ENCODE measurements at regions not wholly inside any gene's neighbourhood (a gene's known extent, or its start where the extent isn't known, plus 50 kb on each side); places are given as distances from the start of the nearest gene placed in this dataset.

GRCh38 chr18:30271716-30272115, 770.8 kb downstream of the DSC3 start:
- Histone ChIP-seq H3K4me1 (ENCODE audit: control insufficient read depth in 2 of 2, insufficient read depth in 2 of 2, low read length in 2 of 2) (no peaks in the 10 kb centered on the region), H3K4me2 (replicated peaks; ENCODE audit: low read depth, low read length, poor library complexity, severe bottlenecking) (no peak overlapping the region), H3K4me3 (ENCODE audit: control extremely low read depth in 1 of 5, extremely low read depth in 1 of 5, insufficient read depth in 1 of 5, low read depth in 2 of 5, low read length in 4 of 5) (no peak overlapping the region), H3K36me3 (replicated peaks in 1 of 2; ENCODE audit: control extremely low read depth in 1 of 2, control insufficient read depth in 1 of 2, extremely low read depth in 1 of 2, insufficient read depth in 2 of 2, low read length in 1 of 2) (no peaks in the 10 kb centered on the region), H3K79me2 (ENCODE audit: control insufficient read depth, insufficient read depth, low read length) (no peaks in the 10 kb centered on the region), H3K27me3 (replicated peaks in 1 of 4; ENCODE audit: control extremely low read depth in 1 of 4, control insufficient read depth in 3 of 4, insufficient read depth in 4 of 4, low read length in 3 of 4) (no peaks in the 10 kb centered on the region), H3K9me3 (ENCODE audit: control extremely low read depth in 1 of 3, control insufficient read depth in 2 of 3, insufficient read depth in 1 of 3, low read length in 2 of 3) (no peaks in the 10 kb centered on the region), H3K27ac (ENCODE audit: low read length in 2 of 2) (no peak overlapping the region), H2AFZ (ENCODE audit: insufficient read depth, low read depth, low read length, poor library complexity, severe bottlenecking) (no peak overlapping the region), H3K9ac (ENCODE audit: low read length) (no peak overlapping the region), H4K20me1 (ENCODE audit: control insufficient read depth, insufficient read depth, low read length, poor library complexity, severe bottlenecking) (no peaks in the 10 kb centered on the region)
- H3K27ac Mint-ChIP-seq: no peak overlapping the region
- CTCF ChIA-PET: no interaction called here
- H3K27me3 Mint-ChIP-seq: no peaks in the 10 kb centered on the region
- H3K4me1 Mint-ChIP-seq: no peaks in the 10 kb centered on the region
- WGBS (ENCODE audit: insufficient coverage): 100% methylated on average over 1 of the region's 3 CpGs
- no peak for ATAC-seq (ENCODE audit: low read depth)
- intact Hi-C loops (cut with micrococcal nuclease): no loop called here
- no peak for TF ChIP-seq CTCF (IDR thresholded peaks at IDR 0.05)
- no peak for TF ChIP-seq EZH2 (IDR thresholded peaks at IDR 0.05; ENCODE audit: borderline replicate concordance, insufficient read depth, low read depth, low read length, poor library complexity, severe bottlenecking)
- no peak for DNase-seq
- POLR2A ChIA-PET: no interaction called here
- no peaks in the 10 kb centered on the region for H3K9me3 Mint-ChIP-seq (ENCODE audit: insufficient read depth)
- no peak overlapping the region for H3K4me3 Mint-ChIP-seq

GRCh38 chr18:30265190-30265589, 777.4 kb downstream of the DSC3 start:
- Mint-ChIP-seq H3K4me1 (no peaks in the 10 kb centered on the region), H3K4me3 (no peak overlapping the region), H3K9me3 (ENCODE audit: insufficient read depth) (no peaks in the 10 kb centered on the region), H3K27ac (no peak overlapping the region), H3K27me3 (no peaks in the 10 kb centered on the region)
- POLR2A ChIA-PET: no interaction called here
- H3K4me3 ChIP-seq (ENCODE audit: control extremely low read depth in 1 of 5, extremely low read depth in 1 of 5, insufficient read depth in 1 of 5, low read depth in 2 of 5, low read length in 4 of 5): no peak overlapping the region
- no peaks in the 10 kb centered on the region for H3K36me3 ChIP-seq (replicated peaks in 1 of 2; ENCODE audit: control extremely low read depth in 1 of 2, control insufficient read depth in 1 of 2, extremely low read depth in 1 of 2, insufficient read depth in 2 of 2, low read length in 1 of 2)
- TF ChIP-seq CTCF (IDR thresholded peaks at IDR 0.05): no peak
- no peak overlapping the region for H3K9ac ChIP-seq (ENCODE audit: low read length)
- no CpG with 5 or more reads among the region's 3 CpGs for WGBS (ENCODE audit: insufficient coverage)
- H4K20me1 ChIP-seq (ENCODE audit: control insufficient read depth, insufficient read depth, low read length, poor library complexity, severe bottlenecking): no peaks in the 10 kb centered on the region
- no peaks in the 10 kb centered on the region for H3K9me3 ChIP-seq (ENCODE audit: control extremely low read depth in 1 of 3, control insufficient read depth in 2 of 3, insufficient read depth in 1 of 3, low read length in 2 of 3)
- no peaks in the 10 kb centered on the region for H3K27me3 ChIP-seq (replicated peaks in 1 of 4; ENCODE audit: control extremely low read depth in 1 of 4, control insufficient read depth in 3 of 4, insufficient read depth in 4 of 4, low read length in 3 of 4)
- no peak overlapping the region for H3K4me2 ChIP-seq (replicated peaks; ENCODE audit: low read depth, low read length, poor library complexity, severe bottlenecking)
- no peak overlapping the region for H2AFZ ChIP-seq (ENCODE audit: insufficient read depth, low read depth, low read length, poor library complexity, severe bottlenecking)
- ATAC-seq (ENCODE audit: low read depth) (no peak), DNase-seq (no peak)
- H3K4me1 ChIP-seq (ENCODE audit: control insufficient read depth in 2 of 2, insufficient read depth in 2 of 2, low read length in 2 of 2): no peaks in the 10 kb centered on the region
- CTCF ChIA-PET: no interaction called here
- H3K27ac ChIP-seq (ENCODE audit: low read length in 2 of 2): no peak overlapping the region
- no peaks in the 10 kb centered on the region for H3K79me2 ChIP-seq (ENCODE audit: control insufficient read depth, insufficient read depth, low read length)
- intact Hi-C loops (cut with micrococcal nuclease): no loop called here

Data from B cell (primary cell).